Mesendoderm (in vitro differentiated cells): ENCODE measurements at regions not wholly inside any gene's neighbourhood (a gene's known extent, or its start where the extent isn't known, plus 50 kb on each side); places are given as distances from the start of the nearest gene placed in this dataset.
A peak's percentile ranks its signal among the peaks of the same experiment; 100 is the strongest.

Experiments used
- DNase-seq: peaks from one replicate; pipeline ENCODE4 v3.0.0; 2013
- H2AK5ac ChIP-seq: 2 replicates; pipeline ENCODE4 v1.6.1; 2013; ENCODE audit warnings: low read length, inconsistent platforms
- H2BK120ac ChIP-seq: 2 replicates; pipeline ENCODE4 v1.6.1; 2013; ENCODE audit warnings: low read depth, mild to moderate bottlenecking, low read length, moderate library complexity, mixed read lengths
- H2BK15ac ChIP-seq: replicated peaks from 2 replicates; pipeline ENCODE4 v1.6.1; 2013; ENCODE audit warnings: low read depth, mild to moderate bottlenecking, moderate library complexity
- H2BK5ac ChIP-seq: 2 replicates; pipeline ENCODE4 v1.6.1; 2013; ENCODE audit warnings: low read length, inconsistent platforms
- H3K18ac ChIP-seq: 2 replicates; pipeline ENCODE4 v1.6.1; 2013; ENCODE audit warnings: mild to moderate bottlenecking, low read length, mixed read lengths
- H3K23ac ChIP-seq: one replicate; pipeline ENCODE4 v1.6.1; 2013; ENCODE audit warnings: low read length
- H3K27ac ChIP-seq: 2 replicates; pipeline ENCODE4 v1.5.1; 2013; ENCODE audit warnings: low read depth, mild to moderate bottlenecking, inconsistent platforms, low read length, moderate library complexity
- H3K27me3 ChIP-seq: 2 replicates; pipeline ENCODE4 v1.6.1; 2013; ENCODE audit warnings: low read length, control low read depth, mild to moderate bottlenecking, inconsistent platforms; ENCODE audit not compliant: insufficient read depth, poor library complexity
- H3K36me3 ChIP-seq: 2 replicates; pipeline ENCODE4 v1.6.1; 2013; ENCODE audit warnings: low read length, inconsistent platforms; ENCODE audit not compliant: control insufficient read depth, insufficient read depth
- H3K4ac ChIP-seq: one replicate; pipeline ENCODE4 v1.6.1; 2013; ENCODE audit warnings: low read depth, mild to moderate bottlenecking, low read length, moderate library complexity
- H3K4me1 ChIP-seq: 2 replicates; pipeline ENCODE4 v1.6.1; 2013; ENCODE audit warnings: low read depth, low read length, inconsistent platforms; ENCODE audit not compliant: control insufficient read depth
- H3K4me2 ChIP-seq: 2 replicates; pipeline ENCODE4 v1.6.1; 2013; ENCODE audit warnings: low read length
- H3K4me3 ChIP-seq: 2 replicates; pipeline ENCODE4 v1.5.1; 2013; ENCODE audit warnings: mild to moderate bottlenecking, low read length
- H3K56ac ChIP-seq: one replicate; pipeline ENCODE4 v1.6.1; 2013; ENCODE audit warnings: low read length
- H3K79me1 ChIP-seq: 2 replicates; pipeline ENCODE4 v1.6.1; 2013; ENCODE audit warnings: low read length, inconsistent platforms
- H3K79me2 ChIP-seq: 2 replicates; pipeline ENCODE4 v1.6.1; 2013; ENCODE audit warnings: mild to moderate bottlenecking, low read length; ENCODE audit not compliant: control insufficient read depth, insufficient read depth
- H3K9ac ChIP-seq: 2 replicates; pipeline ENCODE4 v1.6.1; 2013; ENCODE audit warnings: low read length, inconsistent platforms
- H4K5ac ChIP-seq: one replicate; pipeline ENCODE4 v1.6.1; 2013; ENCODE audit warnings: low read length
- H4K8ac ChIP-seq: one replicate; pipeline ENCODE4 v1.6.1; 2013; ENCODE audit warnings: low read depth, mild to moderate bottlenecking, control low read depth, low read length, moderate library complexity
- WGBS: extraction: QIAGEN DNeasy Blood & Tissue Kit; methylation state at CpG from one replicate; pipeline ENCODE4 v1.1.7; 2013; ENCODE audit warnings: low lambda C conversion rate, missing lambda C conversion rate; ENCODE audit not compliant: insufficient coverage; ENCODE audit errors: extremely low coverage; 5-methylcytosine and 5-hydroxymethylcytosine counted together

DNA sequence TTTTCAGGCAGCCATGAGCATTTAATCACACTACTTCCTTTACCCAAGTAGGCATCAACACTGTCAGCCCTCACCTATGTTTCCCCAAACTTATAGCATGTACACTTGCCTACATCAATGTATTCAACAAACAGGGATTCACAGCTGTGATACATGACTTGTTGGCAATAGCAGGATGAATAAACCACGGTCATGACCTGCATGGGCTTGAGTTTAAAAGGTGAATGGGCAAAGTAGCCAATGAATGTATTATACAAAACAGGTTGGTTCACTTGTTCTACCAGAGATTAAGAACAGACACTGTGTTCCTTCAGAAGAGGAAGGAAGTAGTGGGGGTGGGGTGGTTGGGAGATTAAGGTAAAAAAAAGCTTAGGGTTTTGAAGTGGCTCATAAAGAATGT, 861.9 kb upstream of the SEMA6D start:
- Histone ChIP-seq H2BK120ac (no peak overlapping the region), H3K4ac (no peak overlapping the region), H3K4me3 (no peak overlapping the region), H2AK5ac (no peak overlapping the region), H3K18ac (no peak overlapping the region), H3K79me2 (no peaks in the 10 kb centered on the region), H4K5ac (no peak overlapping the region), H3K27ac (no peak overlapping the region), H4K8ac (no peak overlapping the region), H3K4me1 (peaks cover 2% of the 10 kb centered on the region), H3K27me3 (no peaks in the 10 kb centered on the region), H3K9ac (no peak overlapping the region), H3K23ac (no peak overlapping the region), H3K4me2 (no peak overlapping the region), H3K56ac (no peak overlapping the region), H2BK15ac (no peak overlapping the region), H3K79me1 (no peaks in the 10 kb centered on the region), H2BK5ac (no peak overlapping the region), H3K36me3 (no peaks in the 10 kb centered on the region)
- no peak for DNase-seq
- no CpG with 5 or more reads among the region's 1 CpG for WGBS

DNA sequence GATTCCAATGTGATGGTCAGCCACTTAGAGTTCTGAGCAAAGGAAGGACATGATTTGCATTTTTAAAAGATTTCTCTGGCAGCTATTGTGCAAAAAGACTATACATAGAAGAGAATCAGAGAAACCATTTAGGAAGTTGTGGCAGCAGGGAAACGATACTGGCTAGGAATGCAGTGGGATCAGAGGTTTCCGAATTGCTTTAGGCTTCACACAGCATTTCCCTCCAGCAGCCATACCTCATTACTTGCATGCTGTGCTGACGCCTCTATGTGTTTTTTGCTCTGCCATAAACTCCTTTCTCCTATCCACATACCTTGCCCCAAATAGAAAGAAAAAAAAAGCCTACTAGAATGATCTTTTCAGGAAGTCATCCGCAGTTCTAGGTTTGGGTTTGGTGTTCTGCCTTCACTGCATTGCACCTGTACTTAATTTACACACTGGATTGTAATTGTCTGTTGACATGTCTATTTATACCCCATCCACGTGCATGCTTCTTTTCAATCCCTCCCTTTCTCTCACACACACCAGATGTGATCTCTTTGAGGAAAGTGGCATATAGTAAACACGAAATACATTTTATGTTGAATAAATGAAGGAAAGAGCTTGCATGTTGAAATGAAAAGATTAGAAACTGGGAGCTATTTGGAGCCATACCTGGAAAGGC, 860.3 kb upstream of the SEMA6D start:
- no peaks in the 10 kb centered on the region for H3K27me3 ChIP-seq
- H3K4me1 ChIP-seq: peaks cover 2% of the 10 kb centered on the region
- no peak overlapping the region for H4K5ac ChIP-seq
- no peak overlapping the region for H2BK15ac ChIP-seq
- H3K79me2 ChIP-seq: no peaks in the 10 kb centered on the region
- no peak overlapping the region for H3K18ac ChIP-seq
- H3K9ac ChIP-seq: no peak overlapping the region
- H3K36me3 ChIP-seq: no peaks in the 10 kb centered on the region
- no peak overlapping the region for H3K56ac ChIP-seq
- no peak overlapping the region for H3K4me2 ChIP-seq
- no peak overlapping the region for H2AK5ac ChIP-seq
- H4K8ac ChIP-seq: no peak overlapping the region
- H3K23ac ChIP-seq: no peak overlapping the region
- H3K79me1 ChIP-seq: no peaks in the 10 kb centered on the region
- DNase-seq: peak; percentile 31
- no peak overlapping the region for H2BK120ac ChIP-seq
- no peak overlapping the region for H3K4ac ChIP-seq
- H3K27ac ChIP-seq: no peak overlapping the region
- H2BK5ac ChIP-seq: no peak overlapping the region
- H3K4me3 ChIP-seq: no peak overlapping the region
- no CpG with 5 or more reads among the region's 6 CpGs for WGBS

DNA sequence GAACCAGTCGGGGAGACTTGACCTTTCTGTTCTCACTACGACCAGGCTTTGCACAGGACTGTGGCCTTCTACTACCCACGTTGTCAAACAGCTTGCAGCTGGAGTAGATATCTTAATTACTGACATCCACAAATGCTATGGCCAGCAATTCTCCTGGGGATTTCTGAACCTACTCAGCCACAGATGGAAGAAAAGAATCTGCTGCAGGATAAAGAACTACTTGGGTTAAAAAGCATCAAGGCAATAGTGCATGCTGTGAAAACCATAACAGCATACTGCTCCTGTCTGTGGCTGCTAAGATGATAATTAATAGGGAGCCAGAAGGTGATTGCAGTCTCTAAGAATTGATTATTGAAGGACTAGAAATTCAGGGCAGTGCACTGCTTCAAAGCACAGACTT, 859.2 kb upstream of the SEMA6D start:
- Histone ChIP-seq H2BK120ac (no peak overlapping the region), H3K56ac (no peak overlapping the region), H2AK5ac (no peak overlapping the region), H3K4me3 (no peak overlapping the region), H2BK15ac (no peak overlapping the region), H3K4ac (no peak overlapping the region), H3K36me3 (no peaks in the 10 kb centered on the region), H3K79me1 (no peaks in the 10 kb centered on the region), H2BK5ac (no peak overlapping the region), H3K4me1 (peaks cover 2% of the 10 kb centered on the region), H3K79me2 (no peaks in the 10 kb centered on the region), H3K27me3 (no peaks in the 10 kb centered on the region), H4K5ac (no peak overlapping the region), H3K18ac (no peak overlapping the region), H3K9ac (no peak overlapping the region), H4K8ac (no peak overlapping the region), H3K23ac (no peak overlapping the region), H3K4me2 (no peak overlapping the region), H3K27ac (no peak overlapping the region)
- no peak for DNase-seq
- WGBS: no CpG with 5 or more reads among the region's 3 CpGs

DNA sequence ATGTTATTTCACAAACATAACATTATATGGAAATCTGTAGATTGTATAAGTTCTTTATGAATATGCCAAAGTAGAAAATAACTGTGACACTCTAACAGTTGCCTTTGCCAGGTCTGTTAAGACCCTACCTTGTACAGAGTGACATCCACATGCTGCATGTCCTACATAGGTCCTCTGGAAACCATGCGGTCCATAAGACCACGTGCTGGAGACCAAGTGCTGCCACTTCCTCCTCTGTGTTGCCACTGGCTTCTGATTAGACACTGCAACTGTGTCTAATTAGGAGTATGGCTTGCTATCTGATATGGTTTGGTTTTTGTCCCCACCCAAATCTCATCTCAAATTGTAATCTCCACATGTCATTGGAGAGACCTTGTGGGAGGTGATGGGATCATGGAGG, 855.5 kb upstream of the SEMA6D start:
- H3K79me1 ChIP-seq: no peaks in the 10 kb centered on the region
- no peak overlapping the region for H2AK5ac ChIP-seq
- no peak for DNase-seq
- WGBS: no CpG with 5 or more reads among the region's 2 CpGs
- H3K23ac ChIP-seq: no peak overlapping the region
- no peak overlapping the region for H3K9ac ChIP-seq
- no peak overlapping the region for H4K5ac ChIP-seq
- no peaks in the 10 kb centered on the region for H3K79me2 ChIP-seq
- no peak overlapping the region for H3K4ac ChIP-seq
- H3K56ac ChIP-seq: no peak overlapping the region
- no peaks in the 10 kb centered on the region for H3K27me3 ChIP-seq
- H2BK15ac ChIP-seq: no peak overlapping the region
- no peak overlapping the region for H3K18ac ChIP-seq
- no peak overlapping the region for H4K8ac ChIP-seq
- H3K4me3 ChIP-seq: no peak overlapping the region
- H3K36me3 ChIP-seq: no peaks in the 10 kb centered on the region
- no peak overlapping the region for H3K4me2 ChIP-seq
- no peak overlapping the region for H3K27ac ChIP-seq
- H3K4me1 ChIP-seq: no peaks in the 10 kb centered on the region
- no peak overlapping the region for H2BK120ac ChIP-seq
- no peak overlapping the region for H2BK5ac ChIP-seq

DNA sequence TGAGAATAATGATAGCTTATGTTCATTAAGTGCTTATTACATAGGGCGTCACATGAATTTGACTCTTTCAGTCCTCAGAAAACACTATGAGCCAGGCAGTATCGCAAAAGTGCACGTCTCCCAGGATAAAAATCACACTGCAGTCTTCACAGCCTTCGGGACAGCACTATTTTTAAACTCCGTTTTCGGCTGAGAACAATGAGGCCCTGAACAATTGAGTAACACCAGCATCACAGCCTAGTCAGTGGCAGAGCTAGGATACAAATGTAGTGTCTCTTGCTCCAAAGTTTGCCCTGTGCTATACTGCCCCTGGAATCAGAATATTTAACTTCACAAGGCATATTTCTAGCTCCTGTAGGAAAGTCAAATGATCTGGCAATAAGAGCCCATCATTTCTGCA, 852.1 kb upstream of the SEMA6D start:
- H3K36me3 ChIP-seq: no peaks in the 10 kb centered on the region
- H2BK15ac ChIP-seq: no peak overlapping the region
- no CpG with 5 or more reads among the region's 6 CpGs for WGBS
- no peak overlapping the region for H3K4me2 ChIP-seq
- no peak overlapping the region for H3K27ac ChIP-seq
- no peaks in the 10 kb centered on the region for H3K27me3 ChIP-seq
- no peak overlapping the region for H4K5ac ChIP-seq
- DNase-seq: no peak
- H2AK5ac ChIP-seq: no peak overlapping the region
- H3K4me1 ChIP-seq: no peaks in the 10 kb centered on the region
- H3K56ac ChIP-seq: no peak overlapping the region
- H2BK5ac ChIP-seq: no peak overlapping the region
- H3K9ac ChIP-seq: no peak overlapping the region
- no peak overlapping the region for H3K18ac ChIP-seq
- H3K79me2 ChIP-seq: no peaks in the 10 kb centered on the region
- H2BK120ac ChIP-seq: no peak overlapping the region
- H3K4ac ChIP-seq: no peak overlapping the region
- H4K8ac ChIP-seq: no peak overlapping the region
- H3K79me1 ChIP-seq: no peaks in the 10 kb centered on the region
- no peak overlapping the region for H3K23ac ChIP-seq
- no peak overlapping the region for H3K4me3 ChIP-seq

DNA sequence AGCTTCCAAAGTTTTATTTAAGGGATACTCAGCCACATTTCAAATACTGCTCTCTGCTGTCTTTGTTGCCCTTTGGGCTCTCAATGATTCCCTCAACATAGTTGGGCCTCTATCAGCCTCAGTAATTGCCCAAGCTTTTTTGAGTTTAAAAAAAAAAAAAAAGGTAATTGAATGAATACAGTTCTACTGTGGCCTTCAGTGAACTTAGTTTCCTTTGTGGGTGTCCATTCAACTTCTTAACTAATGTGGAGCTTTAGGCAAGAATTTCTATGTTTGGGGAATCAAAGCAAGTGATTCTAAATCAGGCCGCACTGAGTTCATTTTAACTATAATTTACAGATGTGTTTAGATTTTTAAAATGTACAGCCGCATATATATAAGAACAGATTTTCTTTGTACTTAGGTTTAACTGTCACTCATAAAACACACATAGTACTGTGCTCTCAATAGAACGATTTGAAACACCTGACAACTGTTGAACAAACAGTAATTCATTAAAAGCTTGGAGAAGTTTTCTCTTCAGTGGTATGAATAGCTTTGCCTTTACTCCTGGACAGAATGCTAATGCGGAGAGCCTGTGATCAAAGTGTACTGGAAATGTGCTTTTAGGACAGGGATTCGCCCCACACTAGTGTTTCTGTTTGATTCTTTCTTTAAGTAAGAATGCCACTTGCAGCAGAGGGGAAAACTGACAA, 844.9 kb upstream of the SEMA6D start:
- H4K8ac ChIP-seq: no peak overlapping the region
- no peak overlapping the region for H3K4ac ChIP-seq
- H3K79me1 ChIP-seq: no peaks in the 10 kb centered on the region
- no peaks in the 10 kb centered on the region for H3K4me1 ChIP-seq
- no peak overlapping the region for H4K5ac ChIP-seq
- H3K4me2 ChIP-seq: no peak overlapping the region
- H3K79me2 ChIP-seq: no peaks in the 10 kb centered on the region
- H3K9ac ChIP-seq: no peak overlapping the region
- H3K27me3 ChIP-seq: no peaks in the 10 kb centered on the region
- no peak overlapping the region for H3K27ac ChIP-seq
- no peak overlapping the region for H2BK15ac ChIP-seq
- no peak overlapping the region for H2AK5ac ChIP-seq
- H3K56ac ChIP-seq: no peak overlapping the region
- no peak overlapping the region for H3K23ac ChIP-seq
- no peak overlapping the region for H2BK120ac ChIP-seq
- no peaks in the 10 kb centered on the region for H3K36me3 ChIP-seq
- DNase-seq: no peak
- H3K4me3 ChIP-seq: no peak overlapping the region
- H3K18ac ChIP-seq: no peak overlapping the region
- no peak overlapping the region for H2BK5ac ChIP-seq
- WGBS: no CpG with 5 or more reads among the region's 5 CpGs
